ENCODE measurements at regions not wholly inside any gene's neighbourhood (a gene's known extent, or its start where the extent isn't known, plus 50 kb on each side); places are given as distances from the start of the nearest gene placed in this dataset.
"Not testable (repeated sequence)": the region's sequence is repeated elsewhere in the genome, so short reads cannot be mapped to it uniquely, and the experiment has no call there.

GRCh38 chr2:238510911-238511613 is 84.3 kb downstream of the ASB1 start:
- Histone ChIP-seq H3K4me3 (no peak overlapping the region), H3K27ac (no peak overlapping the region), H3K27me3 (no peaks in the 10 kb centered on the region), H3K36me3 (no peaks in the 10 kb centered on the region), H3K4me1 (no peaks in the 10 kb centered on the region), H3K9me3 (peaks cover 0 to 11% (median 0%) of the 10 kb centered on the region in 4 donors)
- TF ChIP-seq CTCF (IDR thresholded peaks at IDR 0.05): no peak
- TF ChIP-seq EP300 (IDR thresholded peaks at IDR 0.05): no peak
- TF ChIP-seq POLR2A (IDR thresholded peaks at IDR 0.05): no peak
- 87 to 90% methylated on average over 15 to 16 of the region's 26 CpGs for WGBS, 2 donors
- no peak for DNase-seq (ENCODE audit: low spot score in 2 of 2)

DNA sequence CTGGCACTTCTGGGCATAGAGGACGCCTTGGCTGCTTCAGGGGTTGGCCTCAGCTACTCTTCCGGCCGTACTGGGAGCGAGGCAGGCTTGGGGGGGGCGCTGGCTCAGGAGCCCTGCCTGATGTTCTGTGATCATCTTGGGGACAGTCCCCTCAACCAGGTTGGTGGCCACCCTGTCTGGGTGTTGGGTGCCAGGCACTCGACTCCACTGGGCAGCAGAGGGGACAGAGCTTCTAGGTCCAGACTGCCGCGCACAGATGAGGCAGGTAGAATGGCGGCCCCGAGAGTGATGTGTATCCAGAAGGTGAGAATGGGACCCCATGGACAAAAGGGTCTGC is 84.9 kb downstream of the ASB1 start:
- Histone ChIP-seq H3K36me3 (no peaks in the 10 kb centered on the region), H3K27me3 (no peaks in the 10 kb centered on the region), H3K4me3 (no peak overlapping the region), H3K4me1 (no peaks in the 10 kb centered on the region), H3K9me3 (peaks cover 0 to 17% (median 0%) of the 10 kb centered on the region in 4 donors), H3K27ac (no peak overlapping the region)
- DNase-seq (ENCODE audit: low spot score in 2 of 2): no peak
- TF ChIP-seq POLR2A (IDR thresholded peaks at IDR 0.05): no peak
- no peak for TF ChIP-seq EP300 (IDR thresholded peaks at IDR 0.05)
- TF ChIP-seq CTCF (IDR thresholded peaks at IDR 0.05): no peak
- WGBS, 2 donors: 93 to 99% methylated on average over 6 to 8 of the region's 10 CpGs

GRCh38 chr2:238512247-238512867 is 85.6 kb downstream of the ASB1 start:
- no peak for DNase-seq (ENCODE audit: low spot score in 2 of 2)
- 93 to 96% methylated on average over 8 of the region's 8 CpGs for WGBS, 2 donors
- no peaks in the 10 kb centered on the region for H3K4me1 ChIP-seq

DNA sequence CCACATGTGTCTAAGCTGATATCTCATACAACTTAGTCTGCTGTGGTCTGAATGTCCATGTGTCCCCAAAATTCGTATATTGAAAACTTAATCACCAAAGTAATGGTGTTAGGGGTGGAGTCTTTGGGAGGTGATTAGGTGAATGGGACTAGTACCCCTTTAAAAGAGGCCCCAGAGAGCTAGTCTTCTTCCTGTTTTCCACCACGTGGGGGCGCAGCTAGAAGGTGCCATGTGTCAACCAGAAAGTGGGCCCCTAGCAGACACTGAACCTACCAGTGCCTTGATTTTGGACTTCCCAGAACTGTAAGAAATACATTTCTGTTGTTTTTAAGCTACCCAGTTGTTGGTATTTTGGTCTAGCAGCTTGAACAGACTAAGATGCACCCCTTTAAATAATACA is 86.6 kb downstream of the ASB1 start:
- H3K27ac ChIP-seq: no peak overlapping the region
- H3K9me3 ChIP-seq: peaks cover 0 to 34% (median 3%) of the 10 kb centered on the region in 4 donors
- no peak for DNase-seq (ENCODE audit: low spot score in 2 of 2)
- H3K27me3 ChIP-seq: no peaks in the 10 kb centered on the region
- peak in 1 of 5 experiments; percentile 9 for TF ChIP-seq CTCF (IDR thresholded peaks at IDR 0.05)
- no peak for TF ChIP-seq EP300 (IDR thresholded peaks at IDR 0.05)
- H3K36me3 ChIP-seq: no peaks in the 10 kb centered on the region
- 35 to 36% methylated on average over 3 of the region's 3 CpGs for WGBS, 2 donors
- H3K4me1 ChIP-seq: no peaks in the 10 kb centered on the region
- H3K4me3 ChIP-seq: no peak overlapping the region

More at GRCh38 chr2:238512247-238512867, 85.6 kb downstream of the ASB1 start:
- H3K4me3 ChIP-seq: no peak overlapping the region
- no peaks in the 10 kb centered on the region for H3K36me3 ChIP-seq
- no peak overlapping the region for H3K27ac ChIP-seq
- H3K9me3 ChIP-seq: peaks cover 0 to 24% (median 3%) of the 10 kb centered on the region in 4 donors
- H3K27me3 ChIP-seq: no peaks in the 10 kb centered on the region
- no peak for TF ChIP-seq POLR2A (IDR thresholded peaks at IDR 0.05)
- no peak for TF ChIP-seq EP300 (IDR thresholded peaks at IDR 0.05)
- no peak for TF ChIP-seq CTCF (IDR thresholded peaks at IDR 0.05)

GRCh38 chr2:238514024-238514423 is 87.3 kb downstream of the ASB1 start:
- H3K4me3 ChIP-seq; DNase-seq (ENCODE audit: low spot score in 2 of 2); H3K36me3 ChIP-seq; H3K4me1 ChIP-seq; H3K27me3 ChIP-seq; H3K27ac ChIP-seq: not testable (repeated sequence)
- 94% methylated on average over 23 of the region's 23 CpGs for WGBS, 2 donors
- H3K9me3 ChIP-seq: peaks cover 0 to 39% (median 3%) of the 10 kb centered on the region in 4 donors

Data from tibial nerve (tissue), 4 donors.